Spleen (tissue), 7 donors: ENCODE measurements at regions not wholly inside any gene's neighbourhood (a gene's known extent, or its start where the extent isn't known, plus 50 kb on each side); places are given as distances from the start of the nearest gene placed in this dataset.

Experiments used
- CTCF ChIP-seq, 11 experiments: fragments of 200-600 bp in 7 of 11; fragments of 450-650 bp in 4 of 11; sonication (generic) in 4 of 11; IDR thresholded peaks in 8 of 11; conservative IDR thresholded peaks in 3 of 11; 1 replicate in 7 of 11; 2 replicates in 4 of 11; pipeline versions ENCODE4 v1.4.0 to v1.8.0; 2016 to 2021; ENCODE audit warnings: antibody characterized with exemption in 11 of 11, inconsistent platforms in 4 of 11, mild to moderate bottlenecking in 1 of 11
- POLR2A ChIP-seq, 3 donors: fragments of 450-650 bp; IDR thresholded peaks; one replicate each; pipeline ENCODE4 v1.5.1; 2017; ENCODE audit warnings: antibody characterized with exemption in 3 of 3, mild to moderate bottlenecking in 1 of 3
- POLR2AphosphoS5 ChIP-seq, 3 donors: sonication (generic); formaldehyde crosslinking; IDR thresholded peaks; one replicate each; pipeline ENCODE4 v1.5.1; 2017; ENCODE audit warnings: antibody characterized with exemption in 3 of 3
- donor health status: DM: no; HTN: no; CAD: no; lungs with moderate emphysema.
- donor health status: DM: no; HTN: no; CAD: no.
- donor health status: DM: no; HTN: no; CAD: no.

GRCh38 chr2:198757069-198757468 is 700.7 kb downstream of the SATB2 start:
- TF ChIP-seq CTCF (IDR thresholded peaks at IDR 0.05 in 8 of 11, conservative IDR thresholded peaks at IDR 0.05 in 3 of 11) (no peak), POLR2A (IDR thresholded peaks at IDR 0.05) (no peak), POLR2AphosphoS5 (IDR thresholded peaks at IDR 0.05) (no peak)
